Stomach (tissue), 8 donors: ENCODE measurements at regions not wholly inside any gene's neighbourhood (a gene's known extent, or its start where the extent isn't known, plus 50 kb on each side); places are given as distances from the start of the nearest gene placed in this dataset.

Experiments
- DNase-seq, 2 donors: peaks; one replicate each; pipeline versions ENCODE4 v3.0.0 to v3.0.0-alpha.2; 2013 to 2019
- H3K27ac ChIP-seq, 5 donors: fragments of 200-600 bp in 4 of 5; sonication (generic) in 4 of 5; one replicate each; pipeline ENCODE4 v1.5.1; 2013 to 2019; ENCODE audit warnings: mild to moderate bottlenecking in 1 of 5, moderate library complexity in 1 of 5
- H3K27me3 ChIP-seq, 3 donors: fragments of 200-600 bp; sonication (generic); one replicate each; pipeline ENCODE4 v1.5.1; 2017 to 2019; ENCODE audit warnings: mixed run types in 1 of 3
- H3K36me3 ChIP-seq, 4 donors: fragments of 200-600 bp; sonication (generic); 1 replicate in 3 of 4; 2 replicates in 1 of 4; pipeline ENCODE4 v1.5.1; 2016 to 2019
- H3K4me1 ChIP-seq, 4 donors: fragments of 200-600 bp; sonication (generic); one replicate each; pipeline ENCODE4 v1.5.1; 2016 to 2019
- H3K4me3 ChIP-seq, 4 donors: fragments of 200-600 bp; sonication (generic) in 3 of 4; one replicate each; pipeline ENCODE4 v1.5.1; 2016 to 2019; ENCODE audit warnings: mild to moderate bottlenecking in 1 of 4
- H3K9me3 ChIP-seq, 4 donors: fragments of 200-600 bp; sonication (generic); one replicate each; pipeline ENCODE4 v1.5.1; 2016 to 2019
- EP300 ChIP-seq: sonication (generic); formaldehyde crosslinking; IDR thresholded peaks from one replicate; pipeline ENCODE4 v1.6.1; 2017; ENCODE audit warnings: antibody characterized with exemption
- POLR2A ChIP-seq, 4 donors: fragments of 450-650 bp; IDR thresholded peaks; one replicate each; pipeline ENCODE4 v1.6.1; 2016; ENCODE audit warnings: antibody characterized with exemption in 4 of 4, control low read depth in 2 of 4, mild to moderate bottlenecking in 1 of 4, moderate library complexity in 1 of 4
- POLR2AphosphoS5 ChIP-seq, 3 donors: sonication (generic); formaldehyde crosslinking; IDR thresholded peaks; one replicate each; pipeline ENCODE4 v1.6.1; 2016; ENCODE audit warnings: antibody characterized with exemption in 3 of 3
- WGBS, 5 donors: extraction: QIAGEN DNeasy Blood & Tissue Kit in 3 of 5; methylation state at CpG; one replicate each; pipeline versions ENCODE4 v1.1.5 to v1.1.7; 2013 to 2018; 5-methylcytosine and 5-hydroxymethylcytosine counted together
- intact Hi-C: fragments of 100-400 bp; cut with DNase I; formaldehyde crosslinking; loops from one replicate; pipeline ENCODE4 v1.15.1; 2023; ENCODE audit warnings: low total_unique reads
- TF ChIP-seq, protein P1 (sequence below), 7 experiments: fragments of 450-650 bp in 4 of 7; fragments of 200-600 bp in 3 of 7; sonication (generic) in 3 of 7; IDR thresholded peaks; one replicate each; pipeline ENCODE4 v1.5.1; 2016 to 2019; ENCODE audit warnings: antibody characterized with exemption in 7 of 7, control low read depth in 2 of 7, mild to moderate bottlenecking in 1 of 7
- donor health status: healthy with polysubstance abuse.
- donor health status: Bipolar disorder and iron deficiency.
- donor health status: healthy.

DNA sequence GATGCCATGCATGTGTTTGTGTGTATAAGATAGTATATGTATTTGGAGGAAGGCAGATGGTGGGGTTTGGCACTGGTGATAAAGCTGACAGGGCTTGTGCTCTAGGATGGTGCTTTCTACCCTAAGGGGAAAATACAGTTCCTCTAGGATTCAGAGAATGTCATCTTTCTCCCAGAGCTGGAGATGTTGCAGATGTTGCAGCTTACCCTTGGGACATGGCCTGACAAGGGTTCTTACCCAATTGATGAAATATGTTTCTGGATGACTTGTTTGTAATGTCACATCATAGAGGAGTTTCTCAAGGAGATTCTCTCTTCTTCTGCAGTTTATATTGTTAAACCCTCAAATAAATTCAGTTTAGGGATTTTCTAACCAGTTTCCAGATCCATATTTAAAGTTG, 52.5 kb upstream of the PITX2 start:
- no peaks in the 10 kb centered on the region for H3K4me1 ChIP-seq
- TF ChIP-seq POLR2AphosphoS5 (IDR thresholded peaks at IDR 0.05) (no peak), EP300 (no peak), POLR2A (IDR thresholded peaks at IDR 0.05) (no peak)
- TF ChIP-seq, protein P1, sequence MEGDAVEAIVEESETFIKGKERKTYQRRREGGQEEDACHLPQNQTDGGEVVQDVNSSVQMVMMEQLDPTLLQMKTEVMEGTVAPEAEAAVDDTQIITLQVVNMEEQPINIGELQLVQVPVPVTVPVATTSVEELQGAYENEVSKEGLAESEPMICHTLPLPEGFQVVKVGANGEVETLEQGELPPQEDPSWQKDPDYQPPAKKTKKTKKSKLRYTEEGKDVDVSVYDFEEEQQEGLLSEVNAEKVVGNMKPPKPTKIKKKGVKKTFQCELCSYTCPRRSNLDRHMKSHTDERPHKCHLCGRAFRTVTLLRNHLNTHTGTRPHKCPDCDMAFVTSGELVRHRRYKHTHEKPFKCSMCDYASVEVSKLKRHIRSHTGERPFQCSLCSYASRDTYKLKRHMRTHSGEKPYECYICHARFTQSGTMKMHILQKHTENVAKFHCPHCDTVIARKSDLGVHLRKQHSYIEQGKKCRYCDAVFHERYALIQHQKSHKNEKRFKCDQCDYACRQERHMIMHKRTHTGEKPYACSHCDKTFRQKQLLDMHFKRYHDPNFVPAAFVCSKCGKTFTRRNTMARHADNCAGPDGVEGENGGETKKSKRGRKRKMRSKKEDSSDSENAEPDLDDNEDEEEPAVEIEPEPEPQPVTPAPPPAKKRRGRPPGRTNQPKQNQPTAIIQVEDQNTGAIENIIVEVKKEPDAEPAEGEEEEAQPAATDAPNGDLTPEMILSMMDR (IDR thresholded peaks at IDR 0.05), result no peak
- no peak overlapping the region for H3K27ac ChIP-seq
- DNase-seq, result no peak
- H3K27me3 ChIP-seq, result peaks cover 0 to 3% (median 0%) of the 10 kb centered on the region in 3 donors
- H3K4me3 ChIP-seq, result no peak overlapping the region
- intact Hi-C loops, result no loop called here
- H3K36me3 ChIP-seq, result no peaks in the 10 kb centered on the region
- H3K9me3 ChIP-seq, result no peaks in the 10 kb centered on the region

DNA sequence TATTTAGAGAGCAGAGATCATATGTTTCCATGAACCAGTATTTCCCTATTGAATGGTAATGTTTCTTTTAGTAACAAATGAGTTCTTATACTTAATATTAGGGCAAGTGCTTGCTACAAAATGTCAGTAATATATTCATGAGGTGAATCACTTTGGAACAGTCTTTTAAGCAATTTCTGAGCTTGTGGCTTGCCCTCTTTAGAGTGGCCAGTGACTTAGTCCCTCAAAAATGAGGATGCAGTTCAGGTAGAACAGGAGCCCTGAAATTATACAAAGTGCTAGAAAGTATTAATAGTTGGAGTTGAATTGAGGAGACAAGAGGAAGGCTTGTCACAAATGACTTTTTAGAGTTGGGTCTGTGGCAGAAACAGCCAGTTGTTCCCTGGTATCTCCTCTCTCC, 53.4 kb upstream of the PITX2 start:
- no peaks in the 10 kb centered on the region for H3K9me3 ChIP-seq
- no peak overlapping the region for H3K27ac ChIP-seq
- H3K4me1 ChIP-seq, result no peaks in the 10 kb centered on the region
- TF ChIP-seq, protein P1 (IDR thresholded peaks at IDR 0.05), result no peak
- TF ChIP-seq EP300, result no peak
- no peak for TF ChIP-seq POLR2AphosphoS5 (IDR thresholded peaks at IDR 0.05)
- no peaks in the 10 kb centered on the region for H3K36me3 ChIP-seq
- no peak for DNase-seq
- H3K4me3 ChIP-seq, result no peak overlapping the region
- peaks cover 0 to 3% (median 0%) of the 10 kb centered on the region in 3 donors for H3K27me3 ChIP-seq
- intact Hi-C loops, result no loop called here

DNA sequence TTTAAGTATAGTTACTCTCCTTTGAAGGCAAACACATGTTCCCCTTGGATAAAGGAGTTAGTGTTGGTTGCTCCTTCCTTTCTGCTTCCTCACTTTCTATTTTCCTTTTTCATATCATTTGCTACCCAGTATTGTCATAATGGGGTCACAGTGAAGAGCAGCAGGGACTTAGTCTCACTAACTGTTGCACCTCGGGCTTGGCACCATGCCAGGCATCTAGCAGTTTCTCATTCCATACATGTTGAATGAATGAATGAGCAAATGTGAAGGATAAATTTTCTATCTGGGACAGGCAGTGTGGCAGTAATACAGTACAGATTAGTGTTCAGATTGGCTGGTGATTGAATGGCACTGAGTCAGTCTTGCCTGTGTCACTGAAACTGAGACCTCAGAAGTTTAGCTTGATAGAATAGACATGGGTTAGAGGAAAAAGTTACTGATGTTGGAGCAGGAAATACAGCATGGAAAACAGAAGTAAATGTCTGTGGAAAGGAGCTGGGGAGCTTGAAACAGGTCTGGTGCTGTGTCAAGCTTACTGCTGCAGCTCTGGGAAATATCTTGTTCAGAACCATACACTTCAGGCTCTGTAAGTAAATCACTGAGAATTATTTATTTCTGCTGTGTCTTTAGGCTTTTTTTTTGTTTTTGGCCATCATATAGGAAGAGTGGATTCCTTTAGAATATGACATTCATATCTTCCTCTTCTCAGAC, 55.8 kb upstream of the PITX2 start:
- Histone ChIP-seq H3K4me1 (no peaks in the 10 kb centered on the region), H3K27me3 (peaks cover 0 to 3% (median 0%) of the 10 kb centered on the region in 3 donors), H3K36me3 (no peaks in the 10 kb centered on the region), H3K27ac (no peak overlapping the region), H3K4me3 (no peak overlapping the region), H3K9me3 (no peaks in the 10 kb centered on the region)
- 4 to 44% (median 28%) methylated on average over 1 of the region's 1 CpG for WGBS, 5 donors
- TF ChIP-seq POLR2A (IDR thresholded peaks at IDR 0.05) (no peak), POLR2AphosphoS5 (IDR thresholded peaks at IDR 0.05) (no peak), EP300 (no peak)
- TF ChIP-seq, protein P1 (IDR thresholded peaks at IDR 0.05), result no peak
- intact Hi-C loops, result no loop called here
- no peak for DNase-seq

DNA sequence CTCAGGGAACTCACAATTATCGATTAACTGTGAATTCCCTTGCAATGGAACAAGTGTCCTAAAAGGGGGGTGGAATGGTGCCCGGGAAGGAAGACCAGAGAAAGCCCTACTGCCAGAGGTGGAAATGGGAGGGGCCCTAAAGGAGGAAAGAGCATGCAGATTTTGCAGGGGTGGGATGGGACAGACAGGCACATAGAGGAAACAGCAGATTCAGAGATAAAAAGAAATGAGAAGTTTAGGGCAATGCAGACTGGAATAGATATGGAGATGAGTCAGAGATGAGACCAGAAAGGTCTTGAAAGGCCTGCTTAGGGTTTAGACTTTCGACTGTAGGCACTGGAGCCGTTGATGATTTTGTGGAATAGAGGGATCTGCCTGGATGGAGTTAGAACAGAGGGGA, 57.4 kb upstream of the PITX2 start:
- no peak overlapping the region for H3K4me3 ChIP-seq
- H3K4me1 ChIP-seq, result no peaks in the 10 kb centered on the region
- TF ChIP-seq POLR2AphosphoS5 (IDR thresholded peaks at IDR 0.05) (no peak), EP300 (no peak), POLR2A (IDR thresholded peaks at IDR 0.05) (no peak)
- TF ChIP-seq, protein P1 (IDR thresholded peaks at IDR 0.05), result no peak
- H3K36me3 ChIP-seq, result no peaks in the 10 kb centered on the region
- H3K9me3 ChIP-seq, result no peaks in the 10 kb centered on the region
- peaks cover 0 to 3% (median 0%) of the 10 kb centered on the region in 3 donors for H3K27me3 ChIP-seq
- intact Hi-C loops, result no loop called here
- H3K27ac ChIP-seq, result no peak overlapping the region
- 68 to 79% (median 73%) methylated on average over 4 of the region's 4 CpGs for WGBS, 5 donors
- no peak for DNase-seq
